ENCODE measurements at regions not wholly inside any gene's neighbourhood (a gene's known extent, or its start where the extent isn't known, plus 50 kb on each side); places are given as distances from the start of the nearest gene placed in this dataset.
"Not testable (repeated sequence)": the region's sequence is repeated elsewhere in the genome, so short reads cannot be mapped to it uniquely, and the experiment has no call there.

DNA sequence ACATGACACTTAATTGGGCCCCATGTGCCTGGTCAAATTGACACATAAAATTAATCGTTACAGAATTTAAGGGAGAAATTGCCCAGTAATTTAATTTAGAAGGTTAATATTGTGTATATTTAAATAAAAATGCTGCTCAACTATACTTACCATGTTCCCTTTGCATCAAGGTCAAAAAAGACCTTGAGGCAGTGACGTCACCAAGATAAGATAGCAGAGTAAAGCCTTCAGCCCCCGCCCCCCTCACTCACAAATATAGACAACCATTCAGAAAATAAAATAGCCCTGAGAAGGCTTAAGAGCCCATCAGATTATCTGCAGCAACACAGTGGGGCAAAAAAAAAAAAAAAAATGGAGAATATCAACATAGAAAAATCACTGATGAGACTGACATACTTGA, 785.7 kb downstream of the CCDC85A start:
- DNase-seq (ENCODE audit: low read depth, low spot score) = no peak

DNA sequence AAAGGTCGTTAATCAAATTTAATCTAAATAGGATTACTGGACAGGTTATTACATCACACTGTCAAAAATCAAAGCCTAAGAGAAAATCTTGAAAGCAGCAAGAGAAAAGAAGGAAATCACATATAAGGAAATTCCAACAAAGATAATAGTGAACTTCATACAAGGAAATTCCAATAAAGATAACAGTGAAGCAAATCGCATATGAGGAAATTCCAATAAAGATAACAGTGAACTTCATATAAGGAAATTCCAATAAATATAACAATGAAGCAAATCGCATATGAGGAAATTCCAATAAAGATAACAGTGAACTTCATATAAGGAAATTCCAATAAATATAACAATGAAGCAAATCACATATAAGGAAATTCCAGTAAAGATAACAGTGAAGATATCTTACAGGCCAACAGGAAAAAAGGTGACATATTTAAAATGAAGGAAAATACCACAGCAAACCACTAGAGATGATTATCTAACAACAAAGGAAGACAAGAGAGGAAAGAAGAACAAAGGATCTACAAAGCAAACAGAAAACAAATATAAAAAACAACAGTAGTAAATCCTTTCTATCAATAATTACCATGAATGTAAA, 787.7 kb downstream of the CCDC85A start:
- no peak for DNase-seq (ENCODE audit: low read depth, low spot score)

DNA sequence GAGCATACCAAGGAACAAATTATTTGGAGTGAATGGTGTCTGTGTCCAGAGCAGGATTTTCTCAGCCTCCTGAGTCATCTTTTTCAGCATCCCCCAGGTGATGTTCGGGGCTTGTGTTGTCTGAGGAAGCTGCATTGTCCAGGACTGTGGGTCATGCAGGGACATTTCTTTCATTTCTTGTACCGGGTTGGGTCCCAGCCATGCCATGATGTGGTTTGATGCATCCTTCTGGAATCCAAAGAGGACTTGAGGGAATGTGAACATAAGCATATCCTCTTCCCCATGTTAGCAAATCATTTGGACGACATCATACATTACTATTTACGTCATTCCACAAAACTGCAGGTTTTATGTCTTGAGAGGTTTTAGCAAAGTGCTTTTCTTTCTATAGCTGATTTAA, 797.8 kb downstream of the CCDC85A start:
- no peak for DNase-seq (ENCODE audit: low read depth, low spot score)

DNA sequence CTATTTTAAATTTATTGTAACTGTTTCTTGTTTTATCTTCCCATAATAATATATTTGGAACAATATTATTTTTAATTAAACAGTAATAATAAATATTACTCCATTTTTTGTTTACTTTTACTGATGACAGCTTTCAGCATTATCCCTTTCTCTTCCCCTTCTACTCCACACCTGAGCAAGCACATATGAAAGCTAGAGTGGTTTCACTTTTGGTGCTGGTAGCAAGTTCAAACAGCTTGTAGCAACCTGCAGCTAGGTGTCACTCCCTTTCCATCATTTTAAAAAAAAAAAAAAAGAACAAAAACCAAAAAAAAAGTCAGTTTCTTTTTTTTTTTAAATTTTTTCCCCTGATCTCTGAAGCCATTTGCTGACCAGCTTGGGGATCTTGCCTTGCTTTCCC, 801.8 kb downstream of the CCDC85A start:
- DNase-seq (ENCODE audit: low read depth, low spot score) = no peak

DNA sequence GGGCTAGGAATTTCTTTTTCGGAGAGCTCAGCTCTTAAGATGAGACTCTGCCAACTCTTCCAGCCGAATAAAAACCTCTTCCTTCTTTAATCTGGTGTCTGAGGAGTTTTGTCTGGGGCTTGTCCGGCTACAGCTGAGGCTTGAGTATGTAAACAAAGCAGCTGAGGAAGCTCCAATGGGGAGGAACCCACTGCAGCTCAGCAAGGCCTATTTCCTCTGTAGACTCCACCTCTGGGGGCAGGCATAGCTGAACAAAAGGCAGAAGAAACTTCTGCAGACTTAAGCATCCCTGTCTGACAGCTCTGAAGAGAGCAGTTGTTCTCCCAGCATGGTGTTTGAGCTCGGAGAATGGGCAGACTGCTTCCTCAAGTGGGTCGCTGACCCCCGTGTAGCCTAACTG, 838.7 kb downstream of the CCDC85A start:
- no peak for DNase-seq (ENCODE audit: low read depth, low spot score)

DNA sequence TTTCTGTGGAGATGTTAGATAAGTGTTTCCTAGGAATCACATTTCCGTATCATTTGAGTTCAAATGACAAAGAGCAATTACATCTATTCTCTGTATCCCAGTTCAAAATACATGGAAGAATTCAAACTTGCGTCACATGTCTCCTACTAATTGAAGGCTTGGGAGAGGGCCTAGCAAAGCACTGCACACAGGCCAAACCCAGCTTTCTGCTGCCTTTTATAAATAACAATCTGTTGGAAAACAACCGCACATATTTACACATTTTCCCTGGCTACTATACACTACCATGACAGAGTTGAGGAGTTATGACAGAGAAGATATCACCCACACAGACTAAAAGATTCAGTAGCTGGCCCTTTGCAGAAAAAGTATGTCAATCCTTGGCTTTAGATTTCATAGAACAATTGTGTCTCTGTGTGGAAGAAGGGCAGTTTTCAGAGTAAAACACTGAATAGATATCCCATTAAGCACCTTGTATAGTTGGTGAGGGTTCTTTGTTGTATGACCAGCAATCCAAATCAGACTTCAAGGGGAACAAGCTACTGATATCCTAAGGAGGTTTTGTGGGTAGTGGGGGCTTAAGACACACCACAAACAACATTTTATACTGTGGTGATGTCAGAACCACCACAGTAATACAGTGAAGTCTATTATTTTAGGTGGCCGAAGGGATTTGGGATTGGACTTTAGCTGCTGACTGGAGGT, 861.3 kb downstream of the CCDC85A start:
- DNase-seq (ENCODE audit: low read depth, low spot score) = no peak

DNA sequence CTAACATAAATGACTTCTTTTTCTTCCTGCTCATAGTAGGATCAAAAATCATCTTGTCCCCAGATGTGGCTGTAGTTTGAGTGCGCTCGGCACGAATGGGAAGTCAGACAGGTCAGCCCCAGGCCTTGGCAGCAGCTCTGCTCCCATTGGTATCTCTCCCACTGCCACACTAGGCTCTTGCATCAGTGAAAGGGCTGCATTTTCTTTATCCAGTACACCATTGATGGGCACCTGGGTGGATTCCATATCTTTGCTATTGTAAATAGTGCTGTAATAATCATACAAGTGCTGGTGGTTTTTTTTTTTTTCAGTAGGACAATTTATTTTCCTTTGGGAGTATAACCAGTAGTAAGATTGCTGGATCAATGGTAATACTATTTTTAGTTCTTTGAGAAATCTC, 865.5 kb downstream of the CCDC85A start:
- no peak for DNase-seq (ENCODE audit: low read depth, low spot score)

DNA sequence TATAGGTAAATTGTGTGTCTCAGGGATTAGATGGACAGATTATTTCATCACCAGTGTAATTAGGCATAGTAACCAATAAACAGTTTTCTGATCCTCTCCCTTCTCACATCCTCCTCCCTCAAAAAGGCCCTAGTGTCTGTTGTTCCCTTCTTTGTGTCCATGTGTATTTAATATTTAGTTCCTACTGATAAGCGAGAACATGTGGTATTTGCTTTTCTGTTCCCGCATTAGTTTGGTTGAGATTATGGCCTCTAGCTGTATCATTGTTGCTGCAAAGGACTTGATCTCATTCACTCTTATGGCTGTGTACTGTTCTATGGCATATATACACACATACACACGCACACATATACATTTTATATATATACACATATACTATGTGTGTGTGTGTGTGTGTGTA, 866.2 kb downstream of the CCDC85A start:
- DNase-seq (ENCODE audit: low read depth, low spot score) = no peak

DNA sequence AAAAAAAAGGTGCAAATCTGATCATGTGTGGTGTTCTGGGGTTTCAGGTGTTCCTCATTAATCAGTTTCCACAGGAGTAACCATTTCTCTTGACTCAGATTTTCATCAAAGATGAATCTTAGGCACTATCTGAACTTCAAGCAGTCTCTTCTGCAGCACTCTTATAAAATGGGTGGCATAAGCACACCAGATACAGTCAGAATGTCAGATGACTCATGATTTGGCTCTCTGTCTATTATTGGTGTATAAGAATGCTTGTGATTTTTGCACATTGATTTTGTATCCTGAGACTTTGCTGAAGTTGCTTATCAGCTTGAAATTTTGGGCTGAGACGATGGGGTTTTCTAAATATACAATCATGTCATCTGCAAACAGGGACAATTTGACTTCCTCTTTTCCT, 882.5 kb downstream of the CCDC85A start:
- DNase-seq (ENCODE audit: low read depth, low spot score) = not testable (repeated sequence)

DNA sequence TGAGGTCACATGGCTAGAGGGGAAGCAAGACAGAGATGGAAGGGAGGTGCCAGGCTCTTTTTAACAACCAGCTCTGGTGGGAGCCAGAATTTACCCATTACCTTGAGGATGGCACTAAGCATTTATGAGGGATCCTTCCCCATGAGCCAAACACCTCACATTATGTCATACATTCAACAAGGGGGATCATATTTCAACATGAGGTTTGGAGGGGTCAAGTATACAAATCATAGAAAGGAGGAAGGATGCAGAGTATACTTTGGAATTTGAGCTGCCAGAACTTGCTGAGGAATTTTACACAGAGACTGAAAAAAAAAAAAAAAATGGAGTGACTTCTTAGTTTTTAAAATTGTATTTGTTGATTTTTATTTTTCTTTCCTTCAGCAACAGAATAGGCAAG, 891.4 kb downstream of the CCDC85A start:
- DNase-seq (ENCODE audit: low read depth, low spot score) = no peak

DNA sequence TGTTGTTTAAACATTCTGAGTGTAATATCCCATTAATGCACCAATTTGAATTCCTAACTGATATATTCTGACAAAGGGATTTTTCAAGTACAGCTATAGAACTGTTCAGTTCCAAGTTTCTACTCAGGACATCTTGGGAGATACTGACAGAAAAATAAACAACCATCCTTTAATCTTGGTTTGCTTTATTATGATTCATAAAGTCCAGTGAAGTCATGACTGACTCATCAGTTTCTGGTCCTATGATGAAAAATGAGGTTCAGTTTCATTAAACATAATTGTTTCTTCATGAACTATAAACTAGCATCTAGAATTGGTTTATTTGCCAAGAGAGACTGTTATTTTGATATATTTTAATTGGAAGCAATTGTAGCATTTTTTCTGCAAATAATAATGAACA, 896.2 kb downstream of the CCDC85A start:
- DNase-seq (ENCODE audit: low read depth, low spot score) = no peak

DNA sequence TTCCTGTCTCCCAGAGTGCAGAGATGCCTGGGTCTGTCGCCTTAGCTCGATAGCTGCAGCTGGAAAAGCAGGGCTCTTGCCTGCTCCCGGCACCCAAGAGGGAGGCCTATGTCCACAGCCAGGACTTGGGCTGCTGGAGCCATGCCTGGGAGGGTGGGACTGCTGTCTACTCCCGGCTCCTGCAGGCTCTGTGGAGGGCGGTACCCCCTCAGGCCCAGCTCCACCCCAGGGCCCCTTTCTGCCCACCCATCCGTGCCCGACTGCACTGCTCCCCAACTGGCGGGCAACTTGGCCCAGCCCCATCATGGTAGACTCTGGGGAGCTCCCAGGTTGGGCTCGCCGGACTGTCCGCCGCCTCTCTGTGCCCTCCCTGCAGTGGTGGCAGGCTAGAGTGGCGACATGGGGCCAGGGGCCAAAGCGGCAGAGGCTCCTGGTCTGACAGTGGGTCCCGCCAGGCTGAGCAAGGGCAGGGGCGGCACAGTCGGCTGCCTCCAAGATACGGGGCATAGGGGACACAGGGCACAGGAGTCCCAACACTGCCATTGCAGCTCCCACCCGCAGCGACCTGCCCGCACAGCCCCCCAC, 901.0 kb downstream of the CCDC85A start:
- DNase-seq (ENCODE audit: low read depth, low spot score) = no peak

DNA sequence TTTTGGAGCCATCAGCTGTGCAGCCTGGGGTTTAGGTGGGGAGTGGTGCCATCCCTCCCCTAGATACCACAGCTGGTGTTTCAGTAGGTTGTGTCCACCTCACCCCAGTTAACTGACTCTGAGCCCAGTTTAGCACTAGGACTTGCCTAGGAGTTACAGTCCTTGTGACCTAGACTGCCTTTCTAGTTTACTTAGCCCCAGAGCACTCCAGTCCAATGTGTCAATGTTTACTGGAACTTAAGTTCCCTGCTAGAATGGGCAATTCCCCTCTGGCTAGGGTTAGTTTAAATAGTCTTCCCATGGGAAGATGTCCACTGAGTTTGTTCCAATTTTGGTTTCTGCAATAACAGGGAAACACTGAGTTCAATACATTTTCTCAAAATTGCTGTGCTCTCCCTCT, 909.2 kb downstream of the CCDC85A start:
- no peak for DNase-seq (ENCODE audit: low read depth, low spot score)

DNA sequence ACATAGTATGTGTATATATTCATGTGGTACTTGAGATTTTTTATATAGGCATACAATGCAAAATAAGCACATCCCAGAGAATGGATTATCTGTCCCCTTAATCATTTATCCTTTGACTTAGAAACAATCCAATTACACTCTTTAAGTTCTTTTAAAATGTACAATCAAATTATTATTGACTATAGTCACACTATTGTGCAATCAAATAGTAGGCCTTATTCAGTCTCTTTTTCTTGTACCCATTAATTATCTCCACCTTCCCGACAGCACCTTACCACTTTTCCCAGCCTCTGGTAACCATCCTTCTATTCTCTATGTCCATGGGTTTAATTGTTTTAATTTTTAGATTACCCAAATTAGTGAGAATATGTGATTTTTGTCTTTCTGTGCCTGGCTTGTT, 914.1 kb downstream of the CCDC85A start:
- DNase-seq (ENCODE audit: low read depth, low spot score) = no peak

DNA sequence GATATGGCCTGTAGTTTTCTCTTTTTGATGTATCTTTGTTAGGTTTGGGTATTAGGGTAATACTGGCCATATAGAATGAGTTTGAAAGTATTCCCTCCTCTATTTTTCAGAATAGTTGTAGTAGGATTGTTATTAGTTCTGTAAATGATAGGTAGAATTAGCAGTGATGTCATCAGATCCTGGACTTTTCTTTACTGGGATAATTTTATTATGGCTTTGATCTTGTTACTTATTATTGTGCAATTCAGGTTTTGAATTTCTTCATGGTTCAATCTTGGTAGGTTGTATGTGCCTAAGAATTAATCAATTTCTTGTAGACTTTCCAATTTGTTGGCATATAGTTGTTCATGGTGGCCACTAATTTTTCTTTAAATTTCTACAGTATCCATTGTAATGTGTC, 916.6 kb downstream of the CCDC85A start:
- DNase-seq (ENCODE audit: low read depth, low spot score) = no peak

DNA sequence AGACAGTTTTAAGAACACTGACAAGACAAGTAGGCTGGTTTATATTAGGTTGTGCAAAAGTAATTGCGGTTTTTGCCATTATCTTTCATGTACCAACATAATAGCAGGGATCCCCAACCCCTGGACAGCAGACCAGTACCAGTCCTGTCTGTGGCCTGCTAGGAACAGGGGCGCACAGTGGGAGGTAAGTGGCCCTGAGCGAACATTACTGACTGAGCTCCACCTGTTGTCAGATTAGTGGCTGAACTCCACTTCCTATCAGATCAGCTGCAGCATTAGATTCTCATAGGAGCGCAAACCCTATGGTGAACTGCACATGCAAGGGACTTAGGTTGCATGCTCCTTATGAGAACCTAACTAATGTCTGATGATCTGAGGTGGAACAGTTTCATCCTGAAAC, 921.9 kb downstream of the CCDC85A start:
- no peak for DNase-seq (ENCODE audit: low read depth, low spot score)

DNA sequence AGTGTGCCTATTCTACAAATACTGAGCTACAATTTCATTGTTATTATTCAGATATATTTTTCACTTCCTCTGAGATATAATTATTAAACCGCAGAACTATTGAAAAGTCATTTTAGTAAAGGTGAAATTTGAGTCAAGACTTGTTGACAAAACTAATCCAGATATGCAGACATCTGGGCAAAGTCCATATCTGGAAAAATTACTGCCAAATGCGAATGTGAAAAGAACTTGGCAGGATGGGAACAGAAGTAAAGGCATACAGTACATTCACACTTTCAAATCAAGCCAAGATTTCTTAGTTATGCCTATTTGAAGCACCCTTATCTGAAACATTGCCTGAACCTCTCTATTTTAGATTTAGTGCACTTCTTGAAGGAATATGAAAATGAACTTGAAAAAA, 923.6 kb downstream of the CCDC85A start:
- DNase-seq (ENCODE audit: low read depth, low spot score) = no peak

DNA sequence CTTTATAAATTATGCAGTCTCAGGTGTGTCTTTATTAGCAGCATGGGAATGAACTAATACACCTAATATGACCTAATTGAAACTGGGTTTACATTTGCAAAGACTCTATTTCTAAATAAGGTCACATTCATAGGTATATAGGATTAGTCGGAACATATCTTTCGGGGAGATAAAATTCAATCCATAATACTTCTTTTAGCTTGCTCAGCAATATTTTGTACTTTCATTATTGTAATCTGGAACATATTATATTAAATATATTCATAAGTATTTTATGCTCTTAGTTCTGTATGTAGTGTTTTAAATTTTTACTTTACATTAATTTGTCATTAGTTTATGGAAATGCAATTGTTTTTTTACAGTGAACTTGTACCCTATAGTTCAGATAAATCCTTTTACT, 927.7 kb downstream of the CCDC85A start:
- DNase-seq (ENCODE audit: low read depth, low spot score) = no peak

DNA sequence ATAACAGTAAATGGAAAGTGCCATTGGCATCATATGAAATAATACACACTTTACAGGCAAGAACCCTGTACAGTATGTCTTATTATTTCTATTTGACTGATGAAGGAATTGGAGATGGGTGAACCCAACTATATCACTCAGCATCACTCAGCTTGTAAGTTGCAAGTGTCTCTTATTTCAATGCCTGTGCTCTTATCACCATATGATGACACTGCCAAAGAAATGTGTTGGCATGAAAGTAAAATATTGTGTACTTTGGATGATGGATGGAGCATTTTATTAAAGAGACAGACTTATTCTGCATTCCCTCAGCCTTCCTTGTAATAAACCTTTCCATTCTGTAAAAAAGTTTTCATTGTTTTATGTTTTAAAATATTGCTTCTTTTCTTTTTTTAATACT, 927.5 kb upstream of the VRK2 start:
- no peak for DNase-seq (ENCODE audit: low read depth, low spot score)

DNA sequence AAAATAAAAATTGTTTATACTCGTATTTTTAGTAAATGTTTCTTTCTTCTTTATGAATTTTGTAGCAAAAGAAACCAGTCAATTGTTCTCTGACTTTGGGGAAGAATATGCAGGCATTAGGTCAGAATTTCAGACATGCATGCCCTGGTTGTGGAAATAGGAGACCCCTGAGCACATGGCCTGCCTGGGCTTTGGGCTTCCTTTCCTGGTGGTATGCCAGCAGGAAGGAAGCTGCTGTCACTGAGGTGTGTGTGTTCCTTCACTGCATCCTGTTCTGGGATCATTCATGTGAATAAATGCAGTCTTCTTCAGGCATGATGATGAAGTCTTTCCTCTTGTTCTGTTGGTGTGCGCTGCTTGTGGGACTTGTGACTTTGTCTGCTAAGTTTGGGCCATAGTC, 920.2 kb upstream of the VRK2 start:
- no peak for DNase-seq (ENCODE audit: low read depth, low spot score)

DNA sequence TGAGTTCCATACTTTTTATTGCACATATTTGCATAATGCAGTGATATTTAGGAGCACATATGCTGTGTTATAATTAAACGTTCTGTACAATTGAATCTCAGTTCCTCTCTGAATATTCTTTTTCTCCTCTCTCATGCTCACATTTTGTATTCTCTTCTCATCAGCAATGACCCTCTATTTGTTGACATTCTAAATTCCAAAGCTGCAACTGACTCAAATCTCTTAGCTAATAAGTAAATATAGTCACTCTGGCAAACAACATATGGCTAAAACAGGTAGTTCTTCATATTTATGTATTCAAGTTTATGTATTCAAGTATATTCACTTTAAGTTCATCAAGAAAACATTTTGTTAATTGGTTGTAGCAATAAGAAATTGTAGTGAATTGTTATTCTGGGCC, 907.4 kb upstream of the VRK2 start:
- DNase-seq (ENCODE audit: low read depth, low spot score) = no peak

DNA sequence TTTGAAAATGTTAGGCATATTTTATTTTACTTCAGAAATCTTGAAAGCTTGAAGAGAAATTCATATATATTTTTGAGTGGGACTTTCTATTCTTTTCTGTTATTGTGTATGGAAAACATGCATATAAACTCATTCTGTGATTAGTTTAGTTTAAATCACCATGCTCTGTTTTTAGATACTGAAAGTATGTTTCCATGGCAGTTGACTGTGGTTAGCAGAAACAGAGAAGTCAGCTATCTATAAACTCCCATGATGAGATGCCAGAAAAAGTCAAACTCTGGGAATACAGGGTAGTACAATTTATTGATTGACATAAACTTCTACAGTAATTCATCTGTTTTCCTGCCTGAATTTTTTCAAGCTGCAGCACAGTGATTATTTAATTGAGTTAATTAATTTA, 905.3 kb upstream of the VRK2 start:
- DNase-seq (ENCODE audit: low read depth, low spot score) = no peak

DNA sequence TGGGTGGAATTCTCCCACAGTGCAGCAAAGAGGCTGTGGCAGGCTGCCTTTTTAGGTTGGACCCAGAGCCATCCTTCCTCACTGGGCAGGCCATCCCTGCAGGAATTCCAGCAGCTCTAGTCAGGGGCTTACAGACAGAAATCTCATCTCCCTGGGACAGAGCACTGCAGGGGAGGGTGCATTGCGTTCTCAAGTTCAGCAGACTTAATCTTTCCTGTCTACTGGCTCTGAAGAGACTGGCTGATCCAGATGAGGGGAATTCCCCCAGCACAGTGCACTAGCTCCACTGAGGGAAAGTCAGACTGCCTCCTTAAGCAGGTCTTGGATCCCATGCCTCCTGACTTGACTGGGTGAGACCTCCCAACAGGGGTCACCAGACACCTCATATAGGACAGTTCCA, 899.7 kb upstream of the VRK2 start:
- DNase-seq (ENCODE audit: low read depth, low spot score) = no peak

All from brain pericyte (primary cell).